Muscle of leg (tissue), 3 donors: ENCODE measurements at regions not wholly inside any gene's neighbourhood (a gene's known extent, or its start where the extent isn't known, plus 50 kb on each side); places are given as distances from the start of the nearest gene placed in this dataset.

Experiments
- DNase-seq: peaks from one replicate; pipeline ENCODE4 v3.0.0; 2013
- H3K27ac ChIP-seq: one replicate; pipeline ENCODE4 v1.5.1; 2013; ENCODE audit warnings: mild to moderate bottlenecking, low read length, control low read depth
- H3K27me3 ChIP-seq: one replicate; pipeline ENCODE4 v1.6.1; 2013; ENCODE audit warnings: low read length; ENCODE audit not compliant: control insufficient read depth, insufficient read depth
- H3K36me3 ChIP-seq: one replicate; pipeline ENCODE4 v1.6.1; 2013; ENCODE audit warnings: low read length; ENCODE audit not compliant: control insufficient read depth, insufficient read depth
- H3K4me1 ChIP-seq: one replicate; pipeline ENCODE4 v1.6.1; 2013; ENCODE audit warnings: low read length; ENCODE audit not compliant: control insufficient read depth, insufficient read depth
- H3K4me3 ChIP-seq: one replicate; pipeline ENCODE4 v1.5.1; 2013; ENCODE audit warnings: low read length, control low read depth
- H3K9me3 ChIP-seq: replicated peaks from 2 replicates; pipeline ENCODE4 v1.6.1; 2013; ENCODE audit warnings: low read depth, low read length; ENCODE audit not compliant: control insufficient read depth
- WGBS: methylation state at CpG from one replicate; pipeline ENCODE4 v1.1.5; 2013; ENCODE audit warnings: missing lambda C conversion rate; ENCODE audit not compliant: insufficient coverage; 5-methylcytosine and 5-hydroxymethylcytosine counted together

- Histone ChIP-seq H3K27ac (no peak overlapping the region), H3K27me3 (no peaks in the 10 kb centered on the region), H3K9me3 (no peaks in the 10 kb centered on the region), H3K36me3 (no peaks in the 10 kb centered on the region), H3K4me1 (peaks cover 3% of the 10 kb centered on the region), H3K4me3 (no peak overlapping the region)
- no peak for DNase-seq
- WGBS = 100% methylated on average over 1 of the region's 5 CpGs
Observed at GRCh38 chr4:24236120-24236519, 346.3 kb upstream of the PPARGC1A start.

- Histone ChIP-seq H3K4me1 (peaks cover under 1% of the 10 kb centered on the region), H3K9me3 (no peaks in the 10 kb centered on the region), H3K36me3 (no peaks in the 10 kb centered on the region), H3K4me3 (no peak overlapping the region), H3K27ac (no peak overlapping the region), H3K27me3 (no peaks in the 10 kb centered on the region)
- DNase-seq = no peak
Observed at GRCh38 chr4:24235618-24236017, 345.8 kb upstream of the PPARGC1A start.

- Histone ChIP-seq H3K4me3 (no peak overlapping the region), H3K9me3 (no peaks in the 10 kb centered on the region), H3K27ac (no peak overlapping the region), H3K27me3 (no peaks in the 10 kb centered on the region), H3K4me1 (no peaks in the 10 kb centered on the region), H3K36me3 (no peaks in the 10 kb centered on the region)
- no CpG with 5 or more reads among the region's 3 CpGs for WGBS
- DNase-seq = no peak
Observed at GRCh38 chr4:24234288-24234848, 344.5 kb upstream of the PPARGC1A start.

- 100% methylated on average over 2 of the region's 6 CpGs for WGBS
- H3K36me3 ChIP-seq = no peaks in the 10 kb centered on the region
- no peak for DNase-seq
- no peaks in the 10 kb centered on the region for H3K27me3 ChIP-seq
- no peaks in the 10 kb centered on the region for H3K4me1 ChIP-seq
- no peak overlapping the region for H3K4me3 ChIP-seq
- no peak overlapping the region for H3K27ac ChIP-seq
- no peaks in the 10 kb centered on the region for H3K9me3 ChIP-seq
Observed at GRCh38 chr4:24230955-24231354, 341.1 kb upstream of the PPARGC1A start.

GRCh38 chr4:24229978-24230377 lies 340.1 kb upstream of the PPARGC1A start:
- Histone ChIP-seq H3K4me3 (no peak overlapping the region), H3K4me1 (no peaks in the 10 kb centered on the region)
- 85% methylated on average over 1 of the region's 4 CpGs for WGBS

GRCh38 chr4:24228692-24229091 lies 338.8 kb upstream of the PPARGC1A start:
- Histone ChIP-seq H3K4me3 (no peak overlapping the region), H3K27ac (no peak overlapping the region), H3K9me3 (no peaks in the 10 kb centered on the region), H3K4me1 (no peaks in the 10 kb centered on the region), H3K27me3 (no peaks in the 10 kb centered on the region), H3K36me3 (no peaks in the 10 kb centered on the region)
- WGBS = 100% methylated on average over 1 of the region's 4 CpGs
- DNase-seq = no peak

More at GRCh38 chr4:24229978-24230377, 340.1 kb upstream of the PPARGC1A start:
- Histone ChIP-seq H3K27ac (no peak overlapping the region), H3K27me3 (no peaks in the 10 kb centered on the region), H3K9me3 (no peaks in the 10 kb centered on the region), H3K36me3 (no peaks in the 10 kb centered on the region)
- DNase-seq = no peak

- Histone ChIP-seq H3K36me3 (no peaks in the 10 kb centered on the region), H3K4me3 (no peak overlapping the region), H3K9me3 (no peaks in the 10 kb centered on the region), H3K27ac (no peak overlapping the region), H3K27me3 (no peaks in the 10 kb centered on the region), H3K4me1 (no peaks in the 10 kb centered on the region)
- DNase-seq = no peak
- 50% methylated on average over 2 of the region's 4 CpGs for WGBS
Observed at GRCh38 chr4:24226667-24227066, 336.8 kb upstream of the PPARGC1A start.

- Histone ChIP-seq H3K4me3 (no peak overlapping the region), H3K27me3 (no peaks in the 10 kb centered on the region), H3K4me1 (no peaks in the 10 kb centered on the region), H3K27ac (no peak overlapping the region), H3K9me3 (no peaks in the 10 kb centered on the region), H3K36me3 (no peaks in the 10 kb centered on the region)
- WGBS = 14% methylated on average over 3 of the region's 10 CpGs
- DNase-seq = peak; percentile 54
Observed at GRCh38 chr4:24226023-24226422, 336.2 kb upstream of the PPARGC1A start.

- no peaks in the 10 kb centered on the region for H3K36me3 ChIP-seq
- H3K27me3 ChIP-seq = no peaks in the 10 kb centered on the region
- H3K4me1 ChIP-seq = no peaks in the 10 kb centered on the region
- 100% methylated on average over 1 of the region's 4 CpGs for WGBS
- no peaks in the 10 kb centered on the region for H3K9me3 ChIP-seq
- H3K4me3 ChIP-seq = no peak overlapping the region
- no peak overlapping the region for H3K27ac ChIP-seq
- DNase-seq = no peak
Observed at GRCh38 chr4:24224446-24224845, 334.6 kb upstream of the PPARGC1A start.

GRCh38 chr4:24219209-24219608 lies 329.4 kb upstream of the PPARGC1A start:
- no peak overlapping the region for H3K27ac ChIP-seq
- H3K4me3 ChIP-seq = no peak overlapping the region
- H3K4me1 ChIP-seq = no peaks in the 10 kb centered on the region
- H3K27me3 ChIP-seq = no peaks in the 10 kb centered on the region
- H3K36me3 ChIP-seq = no peaks in the 10 kb centered on the region
- no peak for DNase-seq
- no peaks in the 10 kb centered on the region for H3K9me3 ChIP-seq
- 84% methylated on average over 8 of the region's 8 CpGs for WGBS

- no peak overlapping the region for H3K27ac ChIP-seq
- H3K27me3 ChIP-seq = no peaks in the 10 kb centered on the region
- no peak for DNase-seq
- no peaks in the 10 kb centered on the region for H3K9me3 ChIP-seq
- H3K36me3 ChIP-seq = no peaks in the 10 kb centered on the region
- H3K4me3 ChIP-seq = no peak overlapping the region
- H3K4me1 ChIP-seq = no peaks in the 10 kb centered on the region
Observed at GRCh38 chr4:24218566-24218965, 328.7 kb upstream of the PPARGC1A start.
